ENCODE measurements at regions not wholly inside any gene's neighbourhood (a gene's known extent, or its start where the extent isn't known, plus 50 kb on each side); places are given as distances from the start of the nearest gene placed in this dataset.

DNA sequence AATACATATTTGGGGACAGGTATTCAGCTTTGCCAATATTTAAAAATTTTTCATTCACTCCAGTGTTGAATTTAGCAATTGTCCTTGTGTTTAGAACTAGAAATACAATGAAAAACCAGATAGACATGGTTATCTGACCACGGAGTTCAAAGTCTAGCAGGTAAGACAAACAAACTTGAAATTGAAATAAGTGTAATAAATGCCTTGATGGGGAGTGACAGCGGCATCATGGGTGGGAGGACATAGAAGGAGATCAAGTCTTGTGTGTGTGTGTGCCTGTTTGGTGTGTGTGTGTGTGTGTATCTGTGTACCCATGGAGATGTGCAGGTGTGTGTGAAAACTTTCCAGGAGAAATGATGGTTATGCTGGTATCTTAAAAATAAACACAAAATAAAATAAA is 750.0 kb upstream of the CITED2 start:
- TF ChIP-seq, protein P1, sequence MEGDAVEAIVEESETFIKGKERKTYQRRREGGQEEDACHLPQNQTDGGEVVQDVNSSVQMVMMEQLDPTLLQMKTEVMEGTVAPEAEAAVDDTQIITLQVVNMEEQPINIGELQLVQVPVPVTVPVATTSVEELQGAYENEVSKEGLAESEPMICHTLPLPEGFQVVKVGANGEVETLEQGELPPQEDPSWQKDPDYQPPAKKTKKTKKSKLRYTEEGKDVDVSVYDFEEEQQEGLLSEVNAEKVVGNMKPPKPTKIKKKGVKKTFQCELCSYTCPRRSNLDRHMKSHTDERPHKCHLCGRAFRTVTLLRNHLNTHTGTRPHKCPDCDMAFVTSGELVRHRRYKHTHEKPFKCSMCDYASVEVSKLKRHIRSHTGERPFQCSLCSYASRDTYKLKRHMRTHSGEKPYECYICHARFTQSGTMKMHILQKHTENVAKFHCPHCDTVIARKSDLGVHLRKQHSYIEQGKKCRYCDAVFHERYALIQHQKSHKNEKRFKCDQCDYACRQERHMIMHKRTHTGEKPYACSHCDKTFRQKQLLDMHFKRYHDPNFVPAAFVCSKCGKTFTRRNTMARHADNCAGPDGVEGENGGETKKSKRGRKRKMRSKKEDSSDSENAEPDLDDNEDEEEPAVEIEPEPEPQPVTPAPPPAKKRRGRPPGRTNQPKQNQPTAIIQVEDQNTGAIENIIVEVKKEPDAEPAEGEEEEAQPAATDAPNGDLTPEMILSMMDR (IDR thresholded peaks at IDR 0.05; ENCODE audit: insufficient read depth, low read depth, low read length), result no peak
- no peak for TF ChIP-seq EZH2 (IDR thresholded peaks at IDR 0.05; ENCODE audit: insufficient read depth, low read length)
